Sigmoid colon (tissue), 3 donors: ENCODE measurements at regions not wholly inside any gene's neighbourhood (a gene's known extent, or its start where the extent isn't known, plus 50 kb on each side); places are given as distances from the start of the nearest gene placed in this dataset.

Source experiments
- CTCF ChIP-seq, 4 experiments: fragments of 450-650 bp in 3 of 4; fragments of 200-600 bp in 1 of 4; IDR thresholded peaks; one replicate each; pipeline ENCODE4 v1.5.1; 2016 to 2019; ENCODE audit warnings: antibody characterized with exemption in 4 of 4, mild to moderate bottlenecking in 3 of 4, moderate library complexity in 2 of 4
- POLR2A ChIP-seq, 2 donors: fragments of 450-650 bp; IDR thresholded peaks; one replicate each; pipeline ENCODE4 v1.6.1; 2016; ENCODE audit warnings: antibody characterized with exemption in 2 of 2, mild to moderate bottlenecking in 2 of 2, moderate library complexity in 2 of 2

DNA sequence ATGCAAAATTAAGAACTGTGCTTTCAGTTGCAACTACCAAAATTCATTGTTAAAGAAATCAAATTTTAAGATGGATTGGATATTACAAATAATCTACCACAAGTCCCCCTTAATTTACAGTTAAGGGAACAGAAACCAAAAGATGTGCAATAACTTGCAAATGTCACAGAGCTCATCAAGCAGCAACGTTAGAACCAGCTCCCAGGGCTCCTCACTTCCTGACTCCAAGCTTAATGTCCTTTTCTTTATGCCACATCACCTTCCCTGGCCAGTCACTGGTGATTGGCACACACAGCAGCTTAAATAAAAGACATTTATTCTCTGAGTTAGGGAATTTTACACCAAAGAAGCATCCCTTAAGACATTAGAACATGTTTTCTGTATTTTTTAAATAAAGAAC, 159.7 kb downstream of the RSL24D1 start:
- TF ChIP-seq CTCF (IDR thresholded peaks at IDR 0.05) = no peak
- no peak for TF ChIP-seq POLR2A (IDR thresholded peaks at IDR 0.05)
